ENCODE measurements at regions not wholly inside any gene's neighbourhood (a gene's known extent, or its start where the extent isn't known, plus 50 kb on each side); places are given as distances from the start of the nearest gene placed in this dataset.

- H3K79me2 ChIP-seq (ENCODE audit: insufficient read depth, low read length): no peaks in the 10 kb centered on the region
- no peaks in the 10 kb centered on the region for H3K9me2 ChIP-seq (replicated peaks; ENCODE audit: insufficient read depth, low read length)
- no peaks in the 10 kb centered on the region for H3K27me3 ChIP-seq (ENCODE audit: low read length)
- H2AFZ ChIP-seq (ENCODE audit: low read depth, low read length, severe bottlenecking): no peak overlapping the region
- no peak overlapping the region for H3K27ac ChIP-seq (ENCODE audit: low read depth, low read length)
- H3F3A ChIP-seq (ENCODE audit: insufficient read depth): no peaks in the 10 kb centered on the region
- no peak overlapping the region for H3K4me3 ChIP-seq (ENCODE audit: insufficient read depth, low read length, poor library complexity, severe bottlenecking)
- H3K9me3 ChIP-seq (ENCODE audit: insufficient read depth, low read length): peaks cover 15% of the 10 kb centered on the region; the same call in 1 of the 2 replicates
- H4K20me1 ChIP-seq (ENCODE audit: low read depth, low read length): no peaks in the 10 kb centered on the region
- no peak overlapping the region for H3K9ac ChIP-seq (ENCODE audit: low read length)
- 0 out of 2 replicates have a peak, but pooled peaks cover 4% of the 10 kb centered on the region for H3K36me3 ChIP-seq (ENCODE audit: low read length)
- H3K4me2 ChIP-seq (ENCODE audit: low read depth, low read length, poor library complexity, severe bottlenecking): no peak overlapping the region
- no peak for TF ChIP-seq EZH2phosphoT487 (conservative IDR thresholded peaks at IDR 0.05; ENCODE audit: low read length)
- TF ChIP-seq CTCF (IDR thresholded peaks at IDR 0.05; ENCODE audit: insufficient read depth, low read length, poor library complexity, severe bottlenecking): no peak
Measured at GRCh38 chr20:1819311-1820137, 75.7 kb upstream of the SIRPA start.

GRCh38 chr20:1818895-1819294 is 76.3 kb upstream of the SIRPA start:
- TF ChIP-seq EZH2phosphoT487 (conservative IDR thresholded peaks at IDR 0.05; ENCODE audit: low read length): no peak
- no peaks in the 10 kb centered on the region for H3K27me3 ChIP-seq (ENCODE audit: low read length)
- peaks cover 15% of the 10 kb centered on the region; the same call in 1 of the 2 replicates for H3K9me3 ChIP-seq (ENCODE audit: insufficient read depth, low read length)
- H3K4me2 ChIP-seq (ENCODE audit: low read depth, low read length, poor library complexity, severe bottlenecking): no peak overlapping the region
- no peak overlapping the region for H3K9ac ChIP-seq (ENCODE audit: low read length)
- no peak overlapping the region for H2AFZ ChIP-seq (ENCODE audit: low read depth, low read length, severe bottlenecking)
- H3K27ac ChIP-seq (ENCODE audit: low read depth, low read length): no peak overlapping the region
- no peaks in the 10 kb centered on the region for H3K9me2 ChIP-seq (replicated peaks; ENCODE audit: insufficient read depth, low read length)
- no peak overlapping the region for H3K4me3 ChIP-seq (ENCODE audit: insufficient read depth, low read length, poor library complexity, severe bottlenecking)
- H3K79me2 ChIP-seq (ENCODE audit: insufficient read depth, low read length): no peaks in the 10 kb centered on the region
- no peaks in the 10 kb centered on the region for H3F3A ChIP-seq (ENCODE audit: insufficient read depth)
- H3K36me3 ChIP-seq (ENCODE audit: low read length): 0 out of 2 replicates have a peak, but pooled peaks cover 4% of the 10 kb centered on the region
- H4K20me1 ChIP-seq (ENCODE audit: low read depth, low read length): no peaks in the 10 kb centered on the region

- H3F3A ChIP-seq (ENCODE audit: insufficient read depth): no peaks in the 10 kb centered on the region
- no peak overlapping the region for H3K4me3 ChIP-seq (ENCODE audit: insufficient read depth, low read length, poor library complexity, severe bottlenecking)
- H3K79me2 ChIP-seq (ENCODE audit: insufficient read depth, low read length): no peaks in the 10 kb centered on the region
- H3K36me3 ChIP-seq (ENCODE audit: low read length): 0 out of 2 replicates have a peak, but pooled peaks cover 4% of the 10 kb centered on the region
- H3K9me2 ChIP-seq (replicated peaks; ENCODE audit: insufficient read depth, low read length): no peaks in the 10 kb centered on the region
- no peak overlapping the region for H3K4me2 ChIP-seq (ENCODE audit: low read depth, low read length, poor library complexity, severe bottlenecking)
- peaks cover 15% of the 10 kb centered on the region; the same call in 1 of the 2 replicates for H3K9me3 ChIP-seq (ENCODE audit: insufficient read depth, low read length)
- H4K20me1 ChIP-seq (ENCODE audit: low read depth, low read length): no peaks in the 10 kb centered on the region
- TF ChIP-seq EZH2phosphoT487 (conservative IDR thresholded peaks at IDR 0.05; ENCODE audit: low read length) (no peak), CTCF (IDR thresholded peaks at IDR 0.05; ENCODE audit: insufficient read depth, low read length, poor library complexity, severe bottlenecking) (no peak)
- H3K9ac ChIP-seq (ENCODE audit: low read length): no peak overlapping the region
- H3K27me3 ChIP-seq (ENCODE audit: low read length): no peaks in the 10 kb centered on the region
- H2AFZ ChIP-seq (ENCODE audit: low read depth, low read length, severe bottlenecking): no peak overlapping the region
- no peak overlapping the region for H3K27ac ChIP-seq (ENCODE audit: low read depth, low read length)
Measured at GRCh38 chr20:1818247-1818840, 76.9 kb upstream of the SIRPA start.
